ENCODE measurements at regions not wholly inside any gene's neighbourhood (a gene's known extent, or its start where the extent isn't known, plus 50 kb on each side); places are given as distances from the start of the nearest gene placed in this dataset.

DNA sequence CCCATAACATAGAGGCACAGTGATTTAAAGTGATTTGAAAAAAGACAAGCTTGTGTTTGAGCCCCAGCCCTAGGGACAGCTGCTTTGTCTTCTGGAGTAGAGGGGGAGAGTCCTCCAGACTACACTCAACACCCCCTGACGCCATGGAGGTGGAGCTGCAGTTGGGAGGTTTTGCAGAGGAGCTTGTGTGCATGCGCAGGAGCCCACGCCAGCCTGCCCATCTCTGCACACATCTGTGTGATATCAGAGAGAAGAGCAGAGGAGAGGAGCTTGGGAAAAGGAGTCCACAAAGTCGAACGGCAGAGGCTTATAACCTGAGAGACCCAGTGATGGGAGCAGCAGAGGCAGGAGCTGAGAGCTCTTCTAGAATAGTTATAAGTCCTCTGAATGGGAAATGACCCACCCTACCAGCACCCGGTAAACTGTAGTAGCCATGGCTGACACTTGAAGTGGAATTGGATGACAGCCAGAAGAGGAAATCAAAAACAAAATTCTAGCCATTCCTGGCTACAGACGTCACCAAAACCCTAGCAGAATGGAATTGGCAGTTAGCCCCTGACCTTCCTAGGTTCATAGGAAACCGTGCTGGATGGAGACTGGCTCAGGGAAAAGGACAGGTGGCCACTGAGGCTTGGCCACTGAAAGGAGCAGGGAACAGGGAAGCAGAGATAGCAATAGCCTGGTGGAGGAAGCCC lies 185.1 kb upstream of the VASH1 start:
- no peak for TF ChIP-seq CTCF (IDR thresholded peaks at IDR 0.05; ENCODE audit: unreplicated experiment)
- H3K9me3 Mint-ChIP-seq (ENCODE audit: low read depth) = peaks cover 3% of the 10 kb centered on the region
- peaks cover 3% of the 10 kb centered on the region for H3K4me1 Mint-ChIP-seq (ENCODE audit: low read depth)
- no peak for DNase-seq (ENCODE audit: low spot score, unreplicated experiment)
- no peak overlapping the region for H3K27ac Mint-ChIP-seq
- no peaks in the 10 kb centered on the region for H3K36me3 Mint-ChIP-seq (ENCODE audit: insufficient read depth)
- peaks cover 33% of the 10 kb centered on the region for H3K27me3 Mint-ChIP-seq
- no peak overlapping the region for H3K4me3 Mint-ChIP-seq (ENCODE audit: low read depth)

DNA sequence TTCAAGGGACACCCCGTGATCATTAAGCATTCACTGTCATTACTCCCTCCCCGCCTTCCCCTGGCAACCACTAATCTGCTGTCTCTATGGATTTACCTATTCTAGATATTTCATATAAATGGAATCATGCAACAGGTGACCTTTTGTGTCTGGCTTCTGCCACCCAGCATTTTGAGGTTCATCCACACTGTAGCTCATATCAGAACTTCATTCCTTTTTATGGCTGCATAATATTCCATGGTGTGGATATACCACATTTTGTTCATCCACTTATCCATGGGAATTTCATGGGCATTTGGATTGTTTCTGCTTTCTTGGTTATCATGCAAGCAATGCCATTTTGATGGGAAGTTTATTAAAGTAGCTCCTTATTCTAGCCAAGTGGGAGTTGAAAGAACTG lies 184.2 kb upstream of the VASH1 start:
- no peak overlapping the region for H3K4me3 Mint-ChIP-seq (ENCODE audit: low read depth)
- H3K27ac Mint-ChIP-seq = no peak overlapping the region
- H3K9me3 Mint-ChIP-seq (ENCODE audit: low read depth) = peaks cover 3% of the 10 kb centered on the region
- no peak for DNase-seq (ENCODE audit: low spot score, unreplicated experiment)
- no peaks in the 10 kb centered on the region for H3K36me3 Mint-ChIP-seq (ENCODE audit: insufficient read depth)
- peaks cover 3% of the 10 kb centered on the region for H3K4me1 Mint-ChIP-seq (ENCODE audit: low read depth)
- H3K27me3 Mint-ChIP-seq = peaks cover 33% of the 10 kb centered on the region
- TF ChIP-seq CTCF (IDR thresholded peaks at IDR 0.05; ENCODE audit: unreplicated experiment) = no peak

- peaks cover 3% of the 10 kb centered on the region for H3K4me1 Mint-ChIP-seq (ENCODE audit: low read depth)
- peaks cover 3% of the 10 kb centered on the region for H3K9me3 Mint-ChIP-seq (ENCODE audit: low read depth)
- no peak overlapping the region for H3K27ac Mint-ChIP-seq
- H3K27me3 Mint-ChIP-seq = peaks cover 33% of the 10 kb centered on the region
- H3K4me3 Mint-ChIP-seq (ENCODE audit: low read depth) = no peak overlapping the region
- H3K36me3 Mint-ChIP-seq (ENCODE audit: insufficient read depth) = no peaks in the 10 kb centered on the region
- no peak for TF ChIP-seq CTCF (IDR thresholded peaks at IDR 0.05; ENCODE audit: unreplicated experiment)
- DNase-seq (ENCODE audit: low spot score, unreplicated experiment) = no peak
These were observed 183.4 kb upstream of the VASH1 start for GRCh38 chr14:76577837-76578236.

DNA sequence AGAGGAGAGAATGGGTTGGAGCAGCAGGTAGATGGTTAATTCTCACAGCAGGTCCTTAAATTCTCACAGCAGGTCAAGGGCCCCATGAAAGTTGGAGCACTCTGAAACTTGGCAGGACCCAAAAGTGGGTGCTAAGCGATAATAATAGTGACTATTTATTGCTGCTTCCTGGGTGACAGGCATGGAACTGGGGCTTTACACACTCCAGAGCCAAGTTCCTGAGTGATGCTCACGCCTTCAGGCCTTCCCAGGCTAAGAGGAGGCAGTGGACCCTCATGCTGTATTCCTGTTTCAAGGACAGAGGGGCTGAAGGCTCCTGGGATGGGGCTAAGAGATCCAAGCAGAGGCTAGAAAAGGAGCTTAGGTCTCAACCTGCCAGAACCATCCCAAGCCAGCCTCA lies 180.9 kb upstream of the VASH1 start:
- H3K27me3 Mint-ChIP-seq = peaks cover 17% of the 10 kb centered on the region
- peaks cover 2% of the 10 kb centered on the region for H3K4me1 Mint-ChIP-seq (ENCODE audit: low read depth)
- no peak for DNase-seq (ENCODE audit: low spot score, unreplicated experiment)
- H3K9me3 Mint-ChIP-seq (ENCODE audit: low read depth) = peaks cover 3% of the 10 kb centered on the region
- TF ChIP-seq CTCF (IDR thresholded peaks at IDR 0.05; ENCODE audit: unreplicated experiment) = no peak
- no peak overlapping the region for H3K4me3 Mint-ChIP-seq (ENCODE audit: low read depth)
- no peak overlapping the region for H3K27ac Mint-ChIP-seq
- H3K36me3 Mint-ChIP-seq (ENCODE audit: insufficient read depth) = no peaks in the 10 kb centered on the region

DNA sequence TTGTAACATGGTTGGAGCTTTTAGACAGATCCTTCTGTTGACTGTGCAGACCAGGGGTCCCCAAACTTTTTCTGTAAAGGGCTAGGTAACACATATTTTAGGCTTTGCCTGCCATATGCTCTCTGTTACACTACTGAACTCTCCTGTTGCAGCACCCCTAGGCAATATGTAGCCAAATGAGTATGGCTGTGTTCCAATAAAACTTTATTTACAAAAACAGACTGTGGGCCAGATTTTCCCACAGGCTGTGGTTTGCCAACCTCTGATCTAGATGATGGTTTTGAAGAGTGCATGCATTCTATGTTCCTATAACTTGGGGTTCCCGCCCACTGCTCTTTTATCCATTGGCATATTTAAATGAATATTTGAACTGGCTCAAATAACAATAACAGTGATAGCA lies 180.3 kb upstream of the VASH1 start:
- Mint-ChIP-seq H3K4me1 (ENCODE audit: low read depth) (peaks cover 2% of the 10 kb centered on the region), H3K27ac (no peak overlapping the region), H3K4me3 (ENCODE audit: low read depth) (no peak overlapping the region), H3K36me3 (ENCODE audit: insufficient read depth) (no peaks in the 10 kb centered on the region), H3K9me3 (ENCODE audit: low read depth) (peaks cover 3% of the 10 kb centered on the region), H3K27me3 (peaks cover 14% of the 10 kb centered on the region)
- no peak for DNase-seq (ENCODE audit: low spot score, unreplicated experiment)
- TF ChIP-seq CTCF (IDR thresholded peaks at IDR 0.05; ENCODE audit: unreplicated experiment) = no peak
